HG03175 (cell line): ENCODE measurements at regions not wholly inside any gene's neighbourhood (a gene's known extent, or its start where the extent isn't known, plus 50 kb on each side); places are given as distances from the start of the nearest gene placed in this dataset.

Experiments used
- ATAC-seq: cut with Tn5 transposase; IDR thresholded peaks from one replicate; pipeline ENCODE4 v1.9.1; 2021; ENCODE audit warnings: mild to moderate bottlenecking, moderate library complexity; ENCODE audit not compliant: unreplicated experiment

- no peak for ATAC-seq
These were observed 1291.7 kb upstream of the CRIM1 start for GRCh38 chr2:35063836-35064235.

- no peak for ATAC-seq
These were observed 1319.7 kb upstream of the CRIM1 start for GRCh38 chr2:35035883-35036282.

- no peak for ATAC-seq
These were observed 1321.8 kb upstream of the CRIM1 start for GRCh38 chr2:35033748-35034147.

- ATAC-seq = no peak
These were observed 1332.0 kb upstream of the CRIM1 start for GRCh38 chr2:35023545-35023944.

- ATAC-seq = no peak
These were observed 1355.1 kb upstream of the CRIM1 start for GRCh38 chr2:35000453-35000852.

- ATAC-seq = no peak
These were observed 1356.8 kb upstream of the CRIM1 start for GRCh38 chr2:34998741-34999140.

- ATAC-seq = no peak
These were observed 1357.8 kb upstream of the CRIM1 start for GRCh38 chr2:34997779-34998178.

GRCh38 chr2:34995196-34995595 is 1360.4 kb upstream of the CRIM1 start:
- ATAC-seq = no peak

- ATAC-seq = no peak
These were observed 1363.9 kb upstream of the CRIM1 start for GRCh38 chr2:34991508-34992274.

GRCh38 chr2:34985474-34985873 is 1370.1 kb upstream of the CRIM1 start:
- no peak for ATAC-seq

- no peak for ATAC-seq
These were observed 1374.9 kb upstream of the CRIM1 start for GRCh38 chr2:34980689-34981088.

- no peak for ATAC-seq
These were observed 1376.4 kb upstream of the CRIM1 start for GRCh38 chr2:34979148-34979547.

- no peak for ATAC-seq
These were observed 1362.7 kb upstream of the FAM98A start for GRCh38 chr2:34961822-34962221.

- ATAC-seq = no peak
These were observed 1355.7 kb upstream of the FAM98A start for GRCh38 chr2:34954758-34955157.

- no peak for ATAC-seq
These were observed 1351.7 kb upstream of the FAM98A start for GRCh38 chr2:34950797-34951196.

- no peak for ATAC-seq
These were observed 1350.2 kb upstream of the FAM98A start for GRCh38 chr2:34949316-34949715.

GRCh38 chr2:34936089-34936488 is 1337.0 kb upstream of the FAM98A start:
- ATAC-seq = no peak

- peak; percentile 94 for ATAC-seq
These were observed 1313.0 kb upstream of the FAM98A start for GRCh38 chr2:34912084-34912483.

- no peak for ATAC-seq
These were observed 1311.0 kb upstream of the FAM98A start for GRCh38 chr2:34909992-34910705.

GRCh38 chr2:34907812-34908211 is 1308.7 kb upstream of the FAM98A start:
- no peak for ATAC-seq

- ATAC-seq = no peak
These were observed 1302.6 kb upstream of the FAM98A start for GRCh38 chr2:34901739-34902138.

- no peak for ATAC-seq
These were observed 1300.0 kb upstream of the FAM98A start for GRCh38 chr2:34899079-34899478.
